ENCODE measurements at regions not wholly inside any gene's neighbourhood (a gene's known extent, or its start where the extent isn't known, plus 50 kb on each side); places are given as distances from the start of the nearest gene placed in this dataset.

DNA sequence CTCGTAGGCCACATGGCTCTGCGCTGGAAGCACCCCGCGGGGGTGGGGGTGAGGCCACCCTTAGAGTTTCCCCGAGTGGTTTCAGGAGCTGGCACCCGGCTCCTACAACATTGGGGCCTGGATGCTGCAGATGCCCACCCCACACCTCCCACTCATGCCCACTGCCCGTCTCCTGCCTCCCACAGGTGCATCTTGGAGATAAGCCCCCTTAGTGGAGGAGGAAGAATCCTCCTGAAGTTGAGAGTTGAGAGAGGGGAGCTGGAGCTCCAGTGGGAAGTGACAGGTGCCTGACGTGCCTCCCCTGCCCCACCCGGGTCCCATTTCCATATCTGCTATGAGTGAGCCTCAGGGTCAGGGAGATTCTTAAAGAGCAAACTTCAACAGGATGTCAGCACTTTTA is 341.3 kb downstream of the TEX29 start:
- BruUV-seq (replicated peaks), result no TSS peak
- DNase-seq (ENCODE audit: low spot score), result no peak
- POLR2A ChIA-PET (ENCODE audit: low non-redundant PET), result no interaction called here
- Histone ChIP-seq H3K4me1 (ENCODE audit: insufficient read depth, low read length, poor library complexity, severe bottlenecking) (no peaks in the 10 kb centered on the region), H3K9me3 (ENCODE audit: low read depth, low read length, poor library complexity, severe bottlenecking) (no peaks in the 10 kb centered on the region), H3K27me3 (replicated peaks; ENCODE audit: insufficient read depth, low read depth, low read length, poor library complexity) (peaks cover 65% of the 10 kb centered on the region), H3K4me3 (ENCODE audit: low read depth, low read length, poor library complexity, severe bottlenecking) (no peak overlapping the region), H3K36me3 (ENCODE audit: insufficient read depth, low read length, poor library complexity, severe bottlenecking) (no peaks in the 10 kb centered on the region), H3K27ac (ENCODE audit: low read depth, low read length, poor library complexity, severe bottlenecking) (no peak overlapping the region)
- intact Hi-C loops (cut with micrococcal nuclease; ENCODE audit: unreplicated experiment), result no loop called here
- CTCF ChIA-PET, result no interaction called here
- TF ChIP-seq EZH2 (IDR thresholded peaks at IDR 0.05; ENCODE audit: borderline replicate concordance, low read depth, low read length, poor library complexity, severe bottlenecking), result no peak
- TF ChIP-seq CTCF (conservative IDR thresholded peaks at IDR 0.05; ENCODE audit: low read depth, low read length), result no peak

DNA sequence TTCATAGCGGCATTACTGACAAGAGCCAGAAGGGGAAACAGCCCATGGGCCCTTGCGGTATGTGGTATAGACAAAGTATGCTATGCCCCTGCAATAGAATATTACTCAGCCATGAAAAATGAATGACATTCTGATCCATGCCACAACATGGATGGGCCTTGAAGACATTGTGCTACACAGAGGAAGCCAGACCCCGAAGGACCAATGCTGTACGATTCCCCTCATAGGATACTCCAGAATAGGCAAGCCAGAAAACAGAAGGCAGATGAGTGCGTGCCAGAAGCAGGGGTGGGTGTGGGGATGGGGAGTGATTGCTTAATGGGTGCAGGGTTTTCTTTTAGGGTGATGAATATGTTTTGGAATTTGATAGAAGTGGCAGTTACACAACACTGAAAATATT is 342.0 kb downstream of the TEX29 start:
- POLR2A ChIA-PET (ENCODE audit: low non-redundant PET), result no interaction called here
- TF ChIP-seq CTCF (conservative IDR thresholded peaks at IDR 0.05; ENCODE audit: low read depth, low read length) (no peak), EZH2 (IDR thresholded peaks at IDR 0.05; ENCODE audit: borderline replicate concordance, low read depth, low read length, poor library complexity, severe bottlenecking) (no peak)
- H3K36me3 ChIP-seq (ENCODE audit: insufficient read depth, low read length, poor library complexity, severe bottlenecking), result no peaks in the 10 kb centered on the region
- CTCF ChIA-PET, result no interaction called here
- H3K4me3 ChIP-seq (ENCODE audit: low read depth, low read length, poor library complexity, severe bottlenecking), result no peak overlapping the region
- H3K27ac ChIP-seq (ENCODE audit: low read depth, low read length, poor library complexity, severe bottlenecking), result no peak overlapping the region
- no peaks in the 10 kb centered on the region for H3K4me1 ChIP-seq (ENCODE audit: insufficient read depth, low read length, poor library complexity, severe bottlenecking)
- intact Hi-C loops (cut with micrococcal nuclease; ENCODE audit: unreplicated experiment), result no loop called here
- peaks cover 61% of the 10 kb centered on the region for H3K27me3 ChIP-seq (replicated peaks; ENCODE audit: insufficient read depth, low read depth, low read length, poor library complexity)
- no peaks in the 10 kb centered on the region for H3K9me3 ChIP-seq (ENCODE audit: low read depth, low read length, poor library complexity, severe bottlenecking)
- no TSS peak for BruUV-seq (replicated peaks)
- no peak for DNase-seq (ENCODE audit: low spot score)

DNA sequence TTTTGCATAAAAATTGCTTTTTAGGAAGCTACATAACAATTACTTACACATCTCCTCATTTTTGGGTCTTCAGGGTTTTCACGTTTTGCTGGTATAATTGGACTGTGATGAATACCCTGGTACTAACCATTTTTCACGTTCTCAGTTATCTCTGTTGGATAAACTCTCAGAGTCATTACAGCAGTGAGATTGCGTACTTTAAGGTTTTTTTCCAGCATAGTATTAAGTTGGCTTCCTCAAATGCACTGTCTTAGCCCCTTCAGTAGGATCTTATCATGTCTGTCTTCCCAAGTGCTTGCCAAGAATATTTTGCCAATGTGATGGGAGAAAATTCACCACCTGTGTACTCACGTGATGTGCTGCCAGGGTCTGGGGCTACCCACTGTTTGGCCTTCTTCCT is 342.5 kb downstream of the TEX29 start:
- Histone ChIP-seq H3K27me3 (replicated peaks; ENCODE audit: insufficient read depth, low read depth, low read length, poor library complexity) (peaks cover 57% of the 10 kb centered on the region), H3K9me3 (ENCODE audit: low read depth, low read length, poor library complexity, severe bottlenecking) (no peaks in the 10 kb centered on the region), H3K36me3 (ENCODE audit: insufficient read depth, low read length, poor library complexity, severe bottlenecking) (no peaks in the 10 kb centered on the region), H3K27ac (ENCODE audit: low read depth, low read length, poor library complexity, severe bottlenecking) (no peak overlapping the region), H3K4me1 (ENCODE audit: insufficient read depth, low read length, poor library complexity, severe bottlenecking) (no peaks in the 10 kb centered on the region), H3K4me3 (ENCODE audit: low read depth, low read length, poor library complexity, severe bottlenecking) (no peak overlapping the region)
- ChIA-PET POLR2A (ENCODE audit: low non-redundant PET) (no interaction called here), CTCF (no interaction called here)
- no peak for DNase-seq (ENCODE audit: low spot score)
- TF ChIP-seq EZH2 (IDR thresholded peaks at IDR 0.05; ENCODE audit: borderline replicate concordance, low read depth, low read length, poor library complexity, severe bottlenecking), result no peak
- no peak for TF ChIP-seq CTCF (conservative IDR thresholded peaks at IDR 0.05; ENCODE audit: low read depth, low read length)
- BruUV-seq (replicated peaks), result no TSS peak
- intact Hi-C loops (cut with micrococcal nuclease; ENCODE audit: unreplicated experiment), result no loop called here
